DMS 273 (cell line): ENCODE measurements at regions not wholly inside any gene's neighbourhood (a gene's known extent, or its start where the extent isn't known, plus 50 kb on each side); places are given as distances from the start of the nearest gene placed in this dataset.
"Not testable (repeated sequence)": the region's sequence is repeated elsewhere in the genome, so short reads cannot be mapped to it uniquely, and the experiment has no call there.

ENCODE experiments used
- DNase-seq: peaks from one replicate; lab custom pipeline; 2025; ENCODE audit not compliant: unreplicated experiment; lab: John Stamatoyannopoulos, UW

GRCh38 chr14:40308240-40308639 lies 876.0 kb upstream of the FBXO33 start:
- no peak for DNase-seq

GRCh38 chr14:40296821-40297220 lies 864.6 kb upstream of the FBXO33 start:
- DNase-seq = no peak

- DNase-seq = no peak
Observed at GRCh38 chr14:40292664-40293063, 860.4 kb upstream of the FBXO33 start.

- no peak for DNase-seq
Observed at GRCh38 chr14:40282196-40282595, 850.0 kb upstream of the FBXO33 start.

DNA sequence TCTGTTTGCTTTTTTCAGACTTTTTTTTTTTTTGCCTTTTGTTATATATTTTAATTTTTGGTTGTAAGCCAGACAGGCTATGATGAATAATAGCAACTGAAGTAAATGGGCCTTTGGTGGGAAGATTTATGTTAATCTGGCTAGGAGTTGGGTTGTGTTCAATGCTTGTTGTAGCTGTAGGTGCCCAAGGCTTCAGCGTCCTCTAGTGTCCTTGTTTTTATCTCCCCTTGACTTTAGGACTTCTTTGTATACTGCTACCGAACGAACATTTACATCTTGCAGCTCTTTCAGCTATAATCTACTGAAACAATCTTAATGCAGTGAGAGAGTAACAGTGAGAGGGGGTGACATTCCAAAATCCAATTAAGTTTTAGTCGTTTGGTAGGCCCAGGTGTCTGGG lies 848.4 kb upstream of the FBXO33 start:
- DNase-seq = no peak

- DNase-seq = no peak
Observed at GRCh38 chr14:40273417-40273816, 841.2 kb upstream of the FBXO33 start.

DNA sequence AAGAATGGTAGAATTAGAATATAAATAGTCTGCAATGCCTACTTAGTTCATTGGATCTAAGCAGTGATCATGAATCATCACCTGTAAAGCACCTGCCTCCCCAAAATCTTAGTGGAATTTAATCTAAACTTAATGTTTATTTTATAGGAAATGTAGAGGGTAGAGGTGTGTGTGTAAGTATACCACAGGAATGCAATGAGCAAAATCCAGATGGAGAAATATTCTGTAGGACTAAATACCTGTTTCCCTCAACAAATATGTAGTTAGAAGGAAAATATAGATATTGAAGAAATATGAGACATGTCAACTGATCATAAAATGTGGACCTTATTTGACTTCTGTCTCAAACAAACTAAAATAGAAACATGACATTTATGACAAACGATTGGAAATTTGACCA lies 839.2 kb upstream of the FBXO33 start:
- DNase-seq = no peak

DNA sequence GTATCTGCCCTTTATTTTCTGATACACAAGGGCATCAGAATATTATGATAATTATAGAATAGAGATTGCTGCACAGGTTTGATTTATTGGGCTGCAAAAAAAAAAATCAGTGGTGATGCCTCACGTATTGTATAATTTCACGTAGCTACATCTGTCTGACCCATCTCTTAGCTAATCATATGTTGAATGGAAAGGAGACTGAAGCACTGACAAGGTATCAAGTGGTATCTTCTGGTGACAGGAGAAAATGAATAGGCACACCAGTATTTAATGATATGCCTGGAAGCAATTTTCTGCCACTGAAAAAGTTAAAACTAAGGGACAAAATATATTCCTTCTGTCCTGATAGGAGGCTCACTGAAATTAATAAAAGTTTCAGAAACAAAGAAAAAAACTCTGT lies 837.2 kb upstream of the FBXO33 start:
- no peak for DNase-seq

GRCh38 chr14:40268236-40268635 lies 836.0 kb upstream of the FBXO33 start:
- no peak for DNase-seq

GRCh38 chr14:40265096-40265495 lies 832.9 kb upstream of the FBXO33 start:
- no peak for DNase-seq

DNA sequence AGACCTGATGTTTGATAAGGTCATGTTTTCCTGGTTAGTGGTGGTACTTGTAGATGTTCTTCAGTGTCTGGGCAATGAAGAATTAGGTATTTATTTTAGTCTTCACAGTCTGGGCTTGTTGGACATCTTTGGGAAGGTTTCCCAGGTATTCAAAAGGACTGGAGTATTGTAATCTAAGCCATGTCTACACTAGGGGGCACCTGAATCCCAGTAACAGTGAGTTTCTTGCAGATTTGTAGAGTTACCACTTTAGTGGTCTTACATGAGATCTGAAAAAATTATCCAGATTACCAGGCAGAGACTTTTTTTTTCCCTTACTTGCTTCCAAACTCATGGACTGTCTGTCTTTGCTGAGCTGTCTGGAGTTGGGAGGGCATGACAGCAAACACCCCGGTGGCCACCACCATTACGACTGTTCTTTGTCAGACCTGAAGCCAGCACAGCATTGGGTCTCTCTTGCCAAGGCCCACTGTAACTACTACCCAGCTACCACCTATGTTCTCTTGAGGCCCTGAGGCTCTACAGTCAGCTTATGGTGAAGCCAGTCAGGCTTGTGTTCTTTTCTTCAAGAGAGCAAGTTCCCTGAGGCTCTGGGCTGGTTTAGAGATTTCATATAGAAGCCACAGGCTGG lies 820.7 kb upstream of the FBXO33 start:
- DNase-seq = peak; percentile 12

- DNase-seq = no peak
Observed at GRCh38 chr14:40248671-40249070, 816.4 kb upstream of the FBXO33 start.

DNA sequence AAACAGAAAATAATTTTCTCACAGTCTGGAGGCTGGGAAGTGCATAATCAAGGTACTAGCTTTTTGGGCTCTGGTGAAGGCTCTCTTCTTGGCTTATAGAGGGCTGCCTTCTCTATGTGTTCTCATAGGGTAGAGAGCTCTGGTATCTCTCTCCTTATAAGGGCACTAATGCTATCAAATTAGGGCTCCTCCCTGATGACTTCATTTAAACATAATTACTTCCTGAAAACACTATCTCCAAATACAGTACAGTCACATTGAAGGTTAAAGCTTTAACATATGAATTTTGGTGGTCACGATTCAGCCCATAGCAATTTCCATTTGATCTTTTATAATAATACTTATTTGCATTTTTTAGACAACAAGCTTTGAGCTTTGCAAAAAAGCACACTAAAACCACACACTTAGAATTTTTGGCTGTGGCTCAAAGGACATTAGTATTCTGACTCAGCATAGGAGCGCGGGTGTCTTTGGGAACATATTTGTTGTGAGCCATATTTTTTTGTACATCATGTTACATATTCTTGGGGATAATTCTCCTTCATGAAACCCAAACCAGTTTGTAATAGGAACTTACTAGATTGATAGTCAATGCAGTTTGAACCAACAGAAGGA lies 808.1 kb upstream of the FBXO33 start:
- peak; percentile 50 for DNase-seq

DNA sequence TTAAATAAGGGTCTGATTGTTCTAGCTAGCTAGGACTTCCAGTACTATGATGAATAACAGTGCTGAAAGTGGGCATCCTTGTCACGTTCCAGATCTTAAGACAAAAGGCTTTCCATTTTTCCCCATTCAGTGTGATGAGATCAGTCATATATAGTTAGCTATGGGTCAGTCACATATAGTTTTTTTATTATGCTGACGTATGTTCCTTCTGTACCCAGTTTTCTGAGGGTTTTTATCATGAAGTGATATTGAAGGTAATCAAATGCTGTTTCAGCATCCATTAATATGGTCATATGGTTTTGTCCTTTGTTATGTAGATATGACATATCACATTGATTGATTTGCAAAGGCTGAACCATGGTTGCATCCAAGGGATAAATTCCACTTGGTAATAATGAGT lies 800.1 kb upstream of the FBXO33 start:
- no peak for DNase-seq

- DNase-seq = no peak
Observed at GRCh38 chr14:40229676-40230075, 797.4 kb upstream of the FBXO33 start.

DNA sequence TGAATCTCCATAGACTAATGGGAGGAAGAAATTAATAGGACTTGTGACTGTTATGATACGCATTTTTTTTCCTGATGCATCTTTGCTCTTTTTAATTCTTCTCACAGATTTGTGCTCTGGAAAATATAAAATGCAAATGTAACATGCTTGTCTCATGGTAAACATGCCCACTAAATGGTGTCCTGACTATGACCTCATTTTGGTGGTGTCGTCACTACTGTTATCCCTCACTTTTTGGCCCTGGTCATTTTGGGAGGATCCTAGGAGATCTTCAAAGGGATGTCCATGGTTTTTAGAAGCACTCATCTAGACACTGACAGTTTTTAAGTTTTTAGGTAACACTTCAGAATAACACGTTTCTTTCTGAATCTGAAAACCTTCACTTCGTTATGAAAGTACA lies 790.8 kb upstream of the FBXO33 start:
- no peak for DNase-seq

DNA sequence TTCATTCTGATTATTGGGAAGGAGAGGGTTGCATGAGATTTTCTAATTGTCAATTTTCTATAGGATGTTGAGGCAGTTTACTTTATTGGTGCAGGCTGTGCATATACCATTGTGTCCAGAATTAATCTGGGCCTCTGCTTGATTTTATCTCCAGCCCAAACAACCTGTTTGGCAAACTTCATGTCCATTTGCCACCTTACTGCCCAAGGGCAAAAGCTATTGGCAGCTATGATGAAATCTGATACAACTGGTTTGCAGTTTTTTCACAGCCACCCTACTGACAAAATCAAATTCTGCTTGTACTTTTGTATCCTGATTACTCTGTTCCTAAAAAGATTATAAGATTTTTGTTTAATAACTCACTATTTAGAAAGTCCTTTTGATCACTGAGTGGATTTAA lies 789.2 kb upstream of the FBXO33 start:
- peak; percentile 5 for DNase-seq

DNA sequence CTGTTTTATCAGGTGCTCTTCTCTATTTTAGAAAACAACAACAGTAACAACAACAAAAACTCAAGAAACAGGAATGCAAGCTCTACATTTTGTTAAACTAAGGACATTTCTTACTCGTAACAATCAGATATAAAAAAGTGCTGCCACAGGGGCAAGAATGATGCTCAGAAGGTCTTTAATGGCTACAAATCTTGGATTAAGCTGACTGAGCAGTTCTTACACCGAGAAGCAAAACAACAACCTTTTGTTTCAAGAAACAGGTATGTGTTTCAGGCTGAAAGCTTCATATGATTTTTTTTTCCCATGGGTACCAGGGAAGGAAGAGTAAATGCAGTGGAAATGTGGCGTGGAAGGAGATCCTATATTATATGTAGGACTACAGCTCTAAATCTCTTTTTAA lies 786.8 kb upstream of the FBXO33 start:
- DNase-seq = no peak

- DNase-seq = no peak
Observed at GRCh38 chr14:40218282-40218941, 786.2 kb upstream of the FBXO33 start.

- DNase-seq = no peak
Observed at GRCh38 chr14:40216976-40217375, 784.7 kb upstream of the FBXO33 start.

DNA sequence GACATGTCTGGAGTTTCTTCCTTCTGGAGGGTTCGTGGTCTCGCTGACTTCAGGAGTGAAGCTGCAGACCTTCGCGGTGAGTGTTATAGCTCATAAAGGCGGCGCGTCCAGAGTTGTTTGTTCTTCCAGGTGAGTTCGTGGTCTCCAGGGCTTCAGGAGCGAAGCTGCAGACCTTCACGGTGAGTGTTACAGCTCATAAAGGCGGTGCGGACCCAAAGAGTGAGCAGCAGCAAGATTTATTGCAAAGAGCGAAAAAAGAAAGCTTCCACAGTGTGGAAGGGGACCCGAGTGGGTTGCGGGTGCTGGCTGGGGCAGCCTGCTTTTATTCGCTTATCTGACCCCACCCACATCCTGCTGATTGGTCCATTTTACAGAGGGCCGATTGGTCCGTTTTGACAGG lies 784.2 kb upstream of the FBXO33 start:
- DNase-seq = not testable (repeated sequence)

DNA sequence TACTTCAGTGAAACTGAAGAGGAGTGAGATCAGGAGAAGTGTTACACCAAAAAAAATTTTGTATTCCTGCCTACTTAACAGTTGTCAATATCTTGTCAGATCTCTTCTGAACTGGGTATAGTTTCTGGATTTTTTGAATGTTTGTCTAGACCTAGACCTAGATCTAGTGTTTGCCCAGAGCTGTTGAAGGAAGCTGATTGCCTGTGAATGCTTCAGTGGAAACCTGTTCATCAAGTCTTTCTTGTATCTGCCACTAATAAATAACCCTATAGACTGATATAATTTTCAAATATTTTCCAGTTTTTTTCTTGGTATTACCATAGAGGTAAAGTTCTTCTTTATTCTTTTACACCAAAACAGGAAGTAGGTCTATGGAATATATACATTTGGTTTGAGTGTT lies 781.5 kb upstream of the FBXO33 start:
- no peak for DNase-seq
